ENCODE measurements at regions not wholly inside any gene's neighbourhood (a gene's known extent, or its start where the extent isn't known, plus 50 kb on each side); places are given as distances from the start of the nearest gene placed in this dataset.

DNA sequence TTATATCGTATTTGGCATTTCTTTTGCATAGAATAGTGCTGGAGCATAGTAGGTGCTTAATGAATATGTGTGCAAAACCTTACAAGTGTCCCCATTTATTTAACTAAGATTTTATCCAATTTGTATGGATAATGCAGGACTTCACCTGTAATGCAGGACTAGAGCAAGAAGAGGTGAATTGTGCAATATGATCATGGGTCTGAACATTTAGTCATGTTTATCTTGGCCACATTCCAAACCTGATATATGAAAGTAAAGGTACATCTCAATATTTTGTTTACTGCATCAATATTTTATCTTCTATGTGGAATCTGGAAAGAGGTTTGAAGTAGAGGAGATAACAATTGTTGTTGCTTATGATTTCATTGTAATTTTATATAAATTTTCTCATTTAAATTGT, 1626.7 kb upstream of the B3GALT2 start:
- Histone ChIP-seq H3K36me3 (no peaks in the 10 kb centered on the region), H3K4me1 (ENCODE audit: control insufficient read depth in 1 of 2, low read depth in 2 of 2) (no peaks in the 10 kb centered on the region), H3K9me3 (no peaks in the 10 kb centered on the region), H3K27me3 (replicated peaks; ENCODE audit: insufficient read depth) (no peaks in the 10 kb centered on the region), H3K4me3 (no peak overlapping the region), H3K27ac (no peak overlapping the region)
- ATAC-seq (ENCODE audit: insufficient number of reproducible peaks, low FRiP score, low read depth), result no peak
- no peak for DNase-seq (ENCODE audit: low spot score)
- no peak for TF ChIP-seq CTCF (IDR thresholded peaks at IDR 0.05)

DNA sequence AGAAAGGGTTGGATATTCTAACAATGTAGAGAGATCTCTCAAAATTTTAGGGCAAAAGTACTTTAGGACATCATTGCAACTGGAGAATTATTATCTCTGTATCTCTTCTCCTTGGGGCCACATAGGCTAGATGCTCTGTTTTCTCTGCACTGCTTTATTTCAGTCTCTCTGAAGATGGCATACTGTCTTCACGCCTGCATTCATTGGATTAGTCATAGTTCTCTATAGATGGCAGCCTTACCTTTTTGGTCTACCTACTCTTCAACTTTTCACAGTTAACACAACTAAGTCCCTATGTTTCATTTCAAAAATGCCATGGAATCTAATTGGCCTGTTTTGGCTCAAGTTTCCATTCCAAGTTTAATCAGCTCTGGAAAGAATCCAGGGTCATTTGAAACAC, 1623.3 kb upstream of the B3GALT2 start:
- no peak for ATAC-seq (ENCODE audit: insufficient number of reproducible peaks, low FRiP score, low read depth)

GRCh38 chr1:194809215-194809614, 1622.8 kb upstream of the B3GALT2 start:
- no peaks in the 10 kb centered on the region for H3K36me3 ChIP-seq
- no peak overlapping the region for H3K27ac ChIP-seq
- ATAC-seq (ENCODE audit: insufficient number of reproducible peaks, low FRiP score, low read depth) (no peak), DNase-seq (ENCODE audit: low spot score) (no peak)
- no peaks in the 10 kb centered on the region for H3K27me3 ChIP-seq (replicated peaks; ENCODE audit: insufficient read depth)
- H3K9me3 ChIP-seq, result no peaks in the 10 kb centered on the region
- no peak for TF ChIP-seq CTCF (IDR thresholded peaks at IDR 0.05)
- no peak overlapping the region for H3K4me3 ChIP-seq
- H3K4me1 ChIP-seq (ENCODE audit: control insufficient read depth in 1 of 2, low read depth in 2 of 2), result no peaks in the 10 kb centered on the region

More for the DNA sequence above, 1623.3 kb upstream of the B3GALT2 start:
- Histone ChIP-seq H3K27ac (no peak overlapping the region), H3K36me3 (no peaks in the 10 kb centered on the region), H3K9me3 (no peaks in the 10 kb centered on the region), H3K27me3 (replicated peaks; ENCODE audit: insufficient read depth) (no peaks in the 10 kb centered on the region), H3K4me1 (ENCODE audit: control insufficient read depth in 1 of 2, low read depth in 2 of 2) (no peaks in the 10 kb centered on the region), H3K4me3 (no peak overlapping the region)
- no peak for TF ChIP-seq CTCF (IDR thresholded peaks at IDR 0.05)
- no peak for DNase-seq (ENCODE audit: low spot score)

GRCh38 chr1:194807530-194808220, 1621.3 kb upstream of the B3GALT2 start:
- DNase-seq (ENCODE audit: low spot score) (no peak), ATAC-seq (ENCODE audit: insufficient number of reproducible peaks, low FRiP score, low read depth) (no peak)
- Histone ChIP-seq H3K9me3 (no peaks in the 10 kb centered on the region), H3K27me3 (replicated peaks; ENCODE audit: insufficient read depth) (no peaks in the 10 kb centered on the region), H3K4me3 (no peak overlapping the region), H3K36me3 (no peaks in the 10 kb centered on the region), H3K27ac (no peak overlapping the region), H3K4me1 (ENCODE audit: control insufficient read depth in 1 of 2, low read depth in 2 of 2) (no peaks in the 10 kb centered on the region)
- no peak for TF ChIP-seq CTCF (IDR thresholded peaks at IDR 0.05)

DNA sequence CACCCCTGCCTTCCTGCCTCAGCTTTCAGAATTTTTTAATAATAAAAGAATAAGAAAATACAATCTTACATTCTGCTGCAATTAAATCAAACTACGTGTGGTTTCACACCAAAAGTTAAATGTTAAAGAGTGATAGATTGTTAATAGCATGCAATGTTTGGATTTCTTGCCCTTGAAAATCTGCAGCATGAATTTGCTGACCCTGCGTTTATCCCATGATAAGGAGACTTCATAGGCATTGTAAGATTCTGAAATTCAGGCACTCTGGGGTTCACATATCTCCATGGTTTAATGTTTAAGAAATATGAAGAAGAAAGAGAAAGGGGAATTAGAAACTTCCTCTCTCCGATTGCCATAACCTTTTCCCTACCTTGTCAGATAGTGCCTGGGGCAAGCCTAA, 1616.2 kb upstream of the B3GALT2 start:
- ATAC-seq (ENCODE audit: insufficient number of reproducible peaks, low FRiP score, low read depth) (no peak), DNase-seq (ENCODE audit: low spot score) (no peak)
- Histone ChIP-seq H3K9me3 (no peaks in the 10 kb centered on the region), H3K27me3 (replicated peaks; ENCODE audit: insufficient read depth) (no peaks in the 10 kb centered on the region), H3K4me3 (no peak overlapping the region), H3K36me3 (no peaks in the 10 kb centered on the region), H3K4me1 (ENCODE audit: control insufficient read depth in 1 of 2, low read depth in 2 of 2) (no peaks in the 10 kb centered on the region), H3K27ac (no peak overlapping the region)
- TF ChIP-seq CTCF (IDR thresholded peaks at IDR 0.05), result no peak
